GM21619 (cell line): ENCODE measurements at regions not wholly inside any gene's neighbourhood (a gene's known extent, or its start where the extent isn't known, plus 50 kb on each side); places are given as distances from the start of the nearest gene placed in this dataset.
"Not testable (repeated sequence)": the region's sequence is repeated elsewhere in the genome, so short reads cannot be mapped to it uniquely, and the experiment has no call there.

ENCODE experiments used
- ATAC-seq: cut with Tn5 transposase; IDR thresholded peaks from one replicate; pipeline ENCODE4 v1.9.1; 2021; ENCODE audit not compliant: unreplicated experiment

- no peak for ATAC-seq
Measured at GRCh38 chr17:71633391-71633849, 487.4 kb upstream of the SOX9 start.

- no peak for ATAC-seq
Measured at GRCh38 chr17:71634376-71634775, 486.4 kb upstream of the SOX9 start.

GRCh38 chr17:71635187-71635586, 485.6 kb upstream of the SOX9 start:
- no peak for ATAC-seq

DNA sequence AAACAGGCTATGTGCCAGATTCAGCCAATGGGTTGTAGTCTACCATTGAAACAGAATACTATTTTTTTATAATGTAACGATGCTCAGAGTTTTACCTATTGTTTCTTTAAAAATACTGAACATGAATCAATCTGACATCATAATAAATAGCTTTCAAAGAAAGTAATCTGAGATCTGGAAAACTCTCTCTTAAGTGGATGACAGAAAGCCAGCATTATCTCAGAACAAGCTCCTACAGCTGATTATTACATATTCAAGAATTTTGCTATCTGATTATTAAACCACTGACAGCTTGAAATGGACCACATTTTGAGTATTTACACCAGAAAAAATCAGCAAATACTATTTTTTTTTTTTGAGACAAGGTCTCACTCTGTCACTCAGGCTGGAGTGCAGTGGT, 484.2 kb upstream of the SOX9 start:
- ATAC-seq: no peak

DNA sequence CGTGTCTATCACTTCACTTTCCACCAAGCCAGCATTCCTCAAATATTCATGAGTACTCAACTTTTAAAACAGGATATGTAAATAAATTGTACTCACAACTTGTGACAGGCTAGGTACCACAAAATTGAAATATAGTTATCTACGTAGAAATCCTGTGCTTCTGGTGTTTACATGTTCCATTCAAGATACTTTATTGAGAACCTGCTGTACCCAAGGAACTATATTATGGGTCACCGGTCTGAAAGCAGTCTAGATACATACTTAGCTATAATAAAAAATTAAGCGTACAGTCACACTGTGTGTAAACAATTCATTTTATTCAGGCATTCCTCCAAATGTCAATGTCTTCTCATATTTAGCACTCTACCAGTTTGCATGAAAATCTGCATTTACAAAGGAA, 482.2 kb upstream of the SOX9 start:
- no peak for ATAC-seq

DNA sequence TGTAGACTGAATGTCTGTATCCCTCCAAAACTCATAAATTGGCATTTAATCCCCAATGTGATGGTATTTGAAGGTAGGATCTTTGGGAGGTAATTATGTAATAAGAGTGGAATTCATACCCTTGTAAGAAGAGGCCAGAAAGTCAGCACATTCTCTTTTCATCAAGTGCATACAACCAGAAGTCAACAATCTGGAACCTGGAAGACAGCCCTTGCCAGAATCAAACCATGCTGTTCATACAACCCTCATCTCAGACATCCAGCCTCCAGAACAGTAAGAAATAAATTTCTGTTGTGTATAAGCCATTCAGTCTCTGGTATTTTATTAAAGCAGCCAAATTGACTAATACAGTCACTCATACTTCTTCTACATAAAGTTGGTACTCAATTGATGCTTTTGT, 481.0 kb upstream of the SOX9 start:
- ATAC-seq: no peak

DNA sequence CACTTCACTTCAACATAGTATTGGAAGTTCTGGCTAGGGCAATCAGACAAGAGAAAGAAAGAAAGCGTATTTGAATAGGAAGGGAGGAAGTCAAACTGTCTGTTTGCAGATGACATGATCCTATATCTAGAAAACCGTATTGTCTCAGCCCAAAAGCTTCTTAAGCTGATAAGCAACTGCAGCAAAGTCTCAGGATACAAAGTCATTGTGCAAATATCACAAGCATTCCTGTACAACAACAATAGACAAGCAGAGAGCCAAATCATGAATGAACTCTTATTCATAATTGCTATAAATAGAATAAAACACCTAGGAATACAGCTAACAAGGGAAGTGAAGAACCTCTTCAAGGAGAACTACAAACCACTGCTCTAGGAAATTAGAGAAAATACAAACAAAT, 473.9 kb upstream of the SOX9 start:
- not testable (repeated sequence) for ATAC-seq

DNA sequence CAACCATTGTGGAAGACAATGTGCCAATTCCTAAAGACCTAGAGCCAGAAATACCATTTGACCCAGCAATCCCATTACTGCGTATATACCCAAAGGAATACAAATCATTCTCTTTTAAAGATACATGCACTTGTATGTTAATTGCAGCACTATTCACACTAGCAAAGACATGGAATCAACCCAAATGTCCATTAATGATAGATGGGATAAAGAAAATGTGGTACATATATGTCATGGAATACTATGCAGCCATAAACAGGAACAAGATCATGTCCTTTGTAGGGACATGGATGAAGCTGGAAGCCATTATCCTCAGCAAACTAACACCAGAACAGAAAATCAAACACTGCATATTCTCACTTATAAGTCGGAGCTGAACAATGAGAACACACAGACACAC, 472.5 kb upstream of the SOX9 start:
- not testable (repeated sequence) for ATAC-seq

GRCh38 chr17:71649941-71650350, 470.9 kb upstream of the SOX9 start:
- no peak for ATAC-seq

DNA sequence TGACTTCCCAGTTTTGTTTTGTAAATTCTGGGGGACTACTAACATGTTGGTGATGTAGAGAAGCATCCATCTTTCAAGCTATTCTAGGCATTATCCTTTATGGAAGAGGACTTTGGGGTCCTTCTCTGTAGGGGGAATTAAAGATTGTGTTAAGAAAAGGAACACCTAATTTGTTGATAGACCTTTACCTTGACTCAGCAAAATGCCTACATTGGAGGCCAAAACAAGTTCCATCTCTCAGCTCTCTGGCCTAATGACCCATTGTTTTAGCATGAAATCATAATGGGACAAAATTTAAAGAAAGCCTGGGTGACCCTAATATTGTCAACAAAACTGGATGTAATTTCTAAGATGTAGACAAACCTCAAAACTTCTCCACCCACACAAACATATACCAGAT, 465.3 kb upstream of the SOX9 start:
- no peak for ATAC-seq

GRCh38 chr17:71656964-71657858, 463.6 kb upstream of the SOX9 start:
- no peak for ATAC-seq

DNA sequence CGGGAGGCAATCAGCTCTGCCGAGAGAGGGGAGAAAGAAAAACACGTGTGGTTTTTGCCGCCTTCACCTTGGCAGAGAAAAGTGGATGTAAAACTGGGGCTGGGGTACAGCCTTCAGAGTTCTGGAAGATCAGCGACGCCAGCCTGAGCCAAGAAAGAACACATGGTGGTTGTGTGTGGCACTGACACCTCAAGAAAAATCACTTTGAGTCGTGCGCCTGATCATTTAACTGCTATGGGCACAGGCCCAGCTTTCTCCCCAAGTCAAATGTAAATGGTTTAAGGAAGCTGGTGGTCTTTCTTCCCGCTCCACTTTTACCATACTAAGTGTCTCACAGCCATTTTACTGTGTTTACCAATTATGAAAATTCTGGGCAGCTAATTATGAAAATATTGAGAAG, 461.8 kb upstream of the SOX9 start:
- ATAC-seq: no peak

GRCh38 chr17:71664861-71665260, 456.0 kb upstream of the SOX9 start:
- no peak for ATAC-seq

GRCh38 chr17:71666047-71666446, 454.8 kb upstream of the SOX9 start:
- ATAC-seq: no peak

DNA sequence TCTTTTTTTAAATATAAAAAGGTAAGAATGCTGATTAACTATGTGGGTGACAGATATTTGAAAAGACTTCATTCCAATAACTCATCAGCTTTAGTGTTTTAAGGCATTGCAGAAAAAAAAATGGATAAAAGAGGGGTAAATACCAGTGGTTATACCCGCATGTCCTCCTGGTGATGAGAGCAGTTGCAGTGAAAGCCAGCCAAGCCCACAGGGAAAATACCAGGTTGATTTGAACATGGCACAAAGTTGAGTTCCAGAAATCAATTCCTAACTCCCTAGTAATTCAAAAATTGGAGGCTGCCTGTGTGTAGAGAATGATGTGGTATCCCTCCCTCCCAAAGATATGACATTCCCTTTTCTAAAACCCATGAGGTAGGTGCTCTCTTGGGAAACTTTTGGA, 453.2 kb upstream of the SOX9 start:
- ATAC-seq: no peak

DNA sequence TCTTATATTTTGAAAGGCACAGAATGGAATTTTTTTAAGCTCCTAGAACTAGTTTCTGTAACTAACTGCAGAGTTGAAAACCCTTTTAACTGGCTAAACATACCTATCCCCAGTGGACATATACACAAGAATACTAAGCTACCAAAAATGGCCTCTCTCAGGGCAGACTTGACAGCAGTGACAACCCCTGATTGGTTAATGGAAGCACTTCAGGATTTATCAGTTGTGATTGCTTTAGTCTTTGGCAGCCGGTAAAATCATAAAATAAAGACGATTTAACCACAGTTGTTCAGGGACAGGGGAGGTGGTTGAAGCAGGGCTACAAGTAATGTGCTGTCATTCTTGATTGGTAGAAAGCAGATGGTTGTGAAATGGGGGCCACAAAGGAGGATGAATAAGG, 452.0 kb upstream of the SOX9 start:
- ATAC-seq: no peak

- ATAC-seq: no peak
Measured at GRCh38 chr17:71677439-71677838, 443.4 kb upstream of the SOX9 start.

DNA sequence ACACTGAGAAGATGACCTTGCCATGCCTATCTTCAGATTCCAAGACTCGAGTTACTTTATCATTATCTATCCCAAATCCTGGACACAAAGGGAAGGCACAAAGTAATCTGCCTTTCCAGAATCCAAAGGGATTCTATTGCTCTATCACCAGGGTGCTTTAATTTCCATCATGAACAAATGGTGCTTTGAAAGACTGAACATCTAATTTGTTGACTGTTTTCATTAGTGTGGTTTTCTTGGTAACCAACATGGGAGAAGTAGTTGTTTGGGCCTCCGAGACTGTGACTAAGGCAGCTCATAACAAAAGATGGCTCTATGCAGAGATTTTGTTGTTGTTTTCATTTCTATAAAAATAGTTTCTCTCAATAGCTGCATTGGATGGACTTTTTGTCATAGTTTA, 441.0 kb upstream of the SOX9 start:
- no peak for ATAC-seq

GRCh38 chr17:71681427-71682173, 439.2 kb upstream of the SOX9 start:
- ATAC-seq: no peak

- ATAC-seq: no peak
Measured at GRCh38 chr17:71682174-71682494, 438.7 kb upstream of the SOX9 start.

GRCh38 chr17:71689782-71690181, 431.0 kb upstream of the SOX9 start:
- ATAC-seq: no peak

- no peak for ATAC-seq
Measured at GRCh38 chr17:71699907-71700306, 420.9 kb upstream of the SOX9 start.
